Esophagus mucosa (tissue), 1 donor: ENCODE measurements at regions not wholly inside any gene's neighbourhood (a gene's known extent, or its start where the extent isn't known, plus 50 kb on each side); places are given as distances from the start of the nearest gene placed in this dataset.

ENCODE experiments used
- ATAC-seq: fragments of 200-7000 bp; cut with Tn5 transposase; one replicate; pipeline ENCODE4 v1.9.1; 2020
- donor health status: DM: yes; HTN: yes; CAD: no.

DNA sequence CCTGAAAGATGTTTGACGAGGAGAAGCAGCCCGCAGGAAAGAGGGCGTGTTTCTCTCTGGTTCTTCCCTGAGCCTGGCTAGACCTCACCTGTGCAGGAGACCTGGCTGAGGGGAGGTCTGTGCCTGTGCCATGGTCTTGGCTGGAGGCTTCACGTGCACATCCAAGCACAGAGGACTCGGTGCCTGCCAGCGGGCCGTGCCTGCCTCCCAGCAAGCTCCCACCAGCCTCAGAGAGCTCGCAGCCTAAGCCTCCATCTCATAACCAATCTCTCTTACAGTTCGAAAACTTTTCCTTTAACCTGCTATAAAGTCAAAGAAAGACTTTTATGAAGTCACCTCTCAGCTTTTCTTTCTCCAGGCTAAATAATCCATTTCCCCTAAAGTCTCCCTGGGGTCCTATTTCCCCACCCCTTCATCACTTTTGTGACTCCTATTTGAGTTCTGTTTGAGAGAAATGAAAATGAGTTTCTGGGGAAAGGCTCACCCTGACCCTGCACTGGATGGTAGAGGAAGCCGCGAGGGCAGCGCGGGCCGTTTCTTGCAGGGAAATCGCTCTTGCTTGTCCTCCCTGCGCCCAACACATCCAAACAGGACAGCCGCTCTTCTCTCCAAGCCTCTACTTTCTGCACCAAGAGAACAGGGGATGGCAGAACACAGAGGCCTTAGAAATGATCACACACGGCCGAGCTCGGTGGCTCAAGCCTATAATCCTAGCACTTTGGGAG lies 521.0 kb downstream of the SOX11 start:
- ATAC-seq = no peak

DNA sequence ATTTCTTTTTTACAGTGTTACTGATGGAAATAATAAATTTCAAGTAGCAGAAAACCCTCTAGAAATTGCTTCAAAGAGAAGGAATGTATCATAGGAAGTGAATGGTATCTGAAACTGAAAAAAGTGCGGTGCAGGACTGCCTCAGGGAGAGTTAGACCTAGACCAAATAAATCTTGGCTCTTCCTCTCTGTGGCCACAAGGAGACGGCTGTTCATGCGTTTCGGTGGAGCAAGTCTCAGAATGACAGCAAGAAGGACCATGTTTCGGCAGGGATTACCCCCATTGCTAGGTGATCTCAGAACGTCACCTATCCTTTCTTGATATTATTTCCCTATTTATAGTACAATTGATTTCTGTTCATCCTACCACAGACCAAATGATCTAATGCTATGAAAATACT lies 522.3 kb downstream of the SOX11 start:
- no peak for ATAC-seq

DNA sequence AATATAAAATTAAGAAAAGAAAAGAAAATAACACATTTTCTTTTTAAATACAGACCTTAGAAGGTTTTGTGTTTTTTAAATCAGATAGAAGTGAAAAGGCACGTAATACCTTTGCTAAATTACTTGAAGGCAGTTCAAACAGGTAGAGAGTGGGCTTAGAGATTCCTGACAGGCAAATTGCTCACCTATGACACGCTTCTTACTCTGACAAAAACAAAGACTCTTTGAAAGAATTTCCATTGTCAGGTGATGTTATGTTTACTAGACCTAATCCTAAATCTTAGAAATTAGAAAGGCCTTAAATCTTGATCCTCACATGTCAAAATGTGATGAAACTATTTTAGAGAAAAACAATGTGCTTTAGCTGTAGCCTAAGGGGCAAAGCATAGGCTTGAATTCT lies 522.9 kb downstream of the SOX11 start:
- no peak for ATAC-seq

DNA sequence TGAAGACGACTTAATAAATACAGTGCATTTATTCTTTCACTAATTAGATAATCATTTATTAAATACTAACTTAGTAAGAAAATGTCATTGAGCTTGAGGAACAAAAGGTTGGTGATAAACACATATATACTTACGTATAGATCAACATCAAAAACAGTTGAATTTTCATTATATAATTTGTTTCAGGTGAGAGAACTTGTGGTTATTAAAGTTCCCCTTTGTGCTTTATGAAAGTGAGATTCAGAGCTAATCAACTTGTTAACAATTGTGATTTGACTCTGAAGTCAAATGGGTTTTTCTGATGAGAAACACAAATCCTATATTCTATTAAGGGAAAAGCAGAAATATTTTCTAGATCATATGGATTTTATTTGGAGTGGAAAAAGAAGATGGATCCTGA lies 524.0 kb downstream of the SOX11 start:
- no peak for ATAC-seq

DNA sequence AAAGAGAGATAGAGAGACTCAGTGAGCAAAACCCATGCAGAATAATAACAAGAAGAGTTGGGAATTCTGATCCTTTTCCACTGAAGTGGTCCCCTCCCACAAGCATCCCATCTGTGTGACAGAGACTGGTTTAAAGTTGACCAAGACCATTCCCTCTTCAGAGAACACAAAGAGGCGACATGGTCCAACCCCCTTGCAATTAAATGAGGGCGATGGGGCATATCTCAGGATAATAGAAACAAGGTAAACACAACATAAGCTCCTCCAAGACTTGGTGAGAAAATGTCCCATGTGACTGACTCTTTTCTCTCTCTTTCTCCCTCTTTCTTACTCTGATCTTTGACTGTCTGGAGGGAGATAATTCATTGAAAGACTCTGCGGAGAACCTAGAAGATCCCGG lies 526.7 kb downstream of the SOX11 start:
- no peak for ATAC-seq

DNA sequence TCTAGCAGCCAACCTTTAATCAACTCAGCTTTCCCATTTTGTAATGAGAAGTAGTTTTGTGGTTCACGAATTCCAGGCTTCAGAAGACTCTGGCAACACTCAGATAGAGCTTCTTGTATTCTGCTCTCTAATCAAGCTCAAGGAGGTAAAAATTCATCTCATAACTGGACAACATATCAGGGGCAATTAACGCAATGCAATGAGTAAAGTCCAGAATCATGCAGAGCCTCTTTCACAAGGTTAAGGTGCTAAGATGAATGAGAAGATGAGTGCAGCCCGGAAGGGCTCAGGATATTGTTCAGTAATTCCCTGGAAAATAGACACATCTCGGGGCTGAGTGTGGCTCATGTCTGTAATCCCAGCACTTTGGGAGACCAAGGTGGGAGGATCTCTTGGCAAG lies 527.7 kb downstream of the SOX11 start:
- ATAC-seq = no peak

DNA sequence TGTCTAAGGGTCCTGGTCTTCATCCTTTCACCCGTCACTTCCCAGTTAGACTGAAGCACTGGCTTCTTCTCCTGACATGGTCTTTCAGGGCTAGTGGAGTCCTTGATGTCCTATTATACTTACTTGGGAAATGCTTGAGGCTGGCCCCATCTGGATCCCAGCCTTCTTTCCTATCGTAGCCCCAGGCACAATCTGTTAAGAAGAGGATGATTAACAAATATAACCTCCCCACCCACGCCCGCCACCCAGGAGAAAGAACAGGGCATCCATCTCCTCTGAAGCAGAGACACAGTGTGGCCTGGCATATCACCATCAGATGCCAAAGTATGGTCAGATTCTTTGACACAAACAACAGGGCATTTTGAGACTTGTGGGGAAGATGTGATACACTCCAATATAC lies 530.1 kb downstream of the SOX11 start:
- no peak for ATAC-seq

DNA sequence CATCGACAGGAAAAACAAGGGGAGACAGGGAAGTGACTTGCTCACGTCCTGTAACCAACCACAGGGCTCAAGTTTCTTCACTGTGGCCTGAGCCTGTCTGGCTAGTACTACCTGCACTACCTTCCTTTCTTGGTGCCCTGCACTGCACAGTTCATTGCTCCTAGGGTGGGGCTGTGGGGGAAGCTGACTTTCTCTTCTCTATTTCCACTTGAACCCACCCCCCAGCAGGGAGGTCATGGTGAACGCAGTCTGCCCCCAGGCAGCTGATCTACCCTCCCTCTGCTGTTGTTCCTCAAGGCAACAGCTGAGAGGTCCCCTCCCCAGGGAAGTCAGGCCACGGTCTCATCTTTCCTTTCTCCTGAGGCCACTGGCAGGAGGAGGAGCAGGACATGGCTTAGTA lies 532.1 kb downstream of the SOX11 start:
- no peak for ATAC-seq

DNA sequence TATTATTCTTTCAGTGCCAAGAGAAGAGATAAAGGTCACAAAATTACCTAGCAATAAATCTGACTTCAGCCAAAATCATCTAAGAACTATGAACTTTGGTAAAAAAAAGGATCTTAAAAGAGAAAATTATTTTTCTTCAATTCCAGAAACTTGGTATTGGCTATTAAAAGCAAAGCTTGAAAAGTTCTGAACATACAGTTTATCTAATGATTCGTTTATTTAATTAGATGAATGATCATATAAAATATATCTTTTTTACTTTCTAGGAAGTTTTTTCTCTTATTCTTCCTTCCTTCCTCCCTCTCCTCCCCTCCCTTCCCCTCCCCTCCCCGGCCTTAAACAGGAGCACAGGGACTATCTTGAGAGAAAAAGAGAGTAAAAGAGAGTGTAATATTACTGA lies 536.1 kb downstream of the SOX11 start:
- ATAC-seq = no peak

DNA sequence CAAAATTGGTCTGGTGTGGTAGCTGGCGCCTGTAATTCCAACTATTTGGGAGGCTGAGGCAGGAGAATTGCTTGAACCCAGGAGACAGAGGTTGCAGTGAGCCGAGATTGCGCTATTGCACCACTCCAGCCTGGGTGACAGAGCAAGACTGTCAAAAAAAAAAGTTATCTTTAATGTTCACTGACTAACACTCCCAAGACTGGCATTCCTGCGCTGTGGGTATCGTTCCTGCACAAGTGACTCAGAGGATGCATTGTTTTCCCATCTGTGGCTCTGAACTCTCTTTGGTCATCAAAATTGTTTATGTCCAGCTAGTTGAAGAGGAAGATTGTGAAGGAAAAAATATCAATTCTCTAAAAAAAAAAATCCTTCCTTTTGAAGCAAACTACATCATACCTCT lies 539.0 kb downstream of the SOX11 start:
- no peak for ATAC-seq

DNA sequence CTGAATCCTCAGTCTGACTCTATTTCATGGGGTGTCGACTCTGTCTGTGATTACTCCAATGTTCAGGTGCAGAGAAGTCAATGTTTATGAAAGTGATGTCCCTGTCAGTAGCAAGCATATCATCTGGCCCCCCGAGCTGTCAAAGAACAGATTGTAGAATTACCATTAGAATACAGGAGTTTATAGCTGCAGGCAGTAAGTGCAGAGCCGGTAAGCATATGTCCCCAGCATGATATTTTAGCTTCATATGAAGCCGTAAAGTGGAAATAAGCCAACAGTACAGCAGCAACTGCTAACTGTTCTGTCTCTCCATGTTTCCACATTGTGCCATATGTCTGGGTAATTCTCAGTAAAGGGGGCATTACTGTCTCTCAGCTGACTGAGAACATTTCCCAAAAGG lies 541.8 kb downstream of the SOX11 start:
- ATAC-seq = no peak

DNA sequence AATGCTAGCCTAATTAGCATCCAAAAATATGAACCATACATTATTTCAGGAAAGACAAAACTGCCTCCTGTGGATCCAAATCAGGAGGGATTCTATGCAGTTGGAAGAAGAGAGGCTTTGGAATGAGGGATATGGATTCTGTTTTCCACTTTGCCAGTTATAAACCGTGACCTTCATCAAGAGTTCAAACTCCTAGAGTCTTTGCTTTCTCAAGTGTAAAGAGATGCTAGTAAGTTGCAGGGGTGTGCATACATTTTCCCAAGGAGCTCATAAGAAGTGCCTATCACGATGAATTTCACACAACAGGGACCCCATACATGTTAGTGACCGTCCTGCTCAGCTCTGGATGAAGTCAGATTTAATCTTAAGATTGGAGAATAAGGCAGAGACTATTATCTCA lies 542.5 kb downstream of the SOX11 start:
- no peak for ATAC-seq

DNA sequence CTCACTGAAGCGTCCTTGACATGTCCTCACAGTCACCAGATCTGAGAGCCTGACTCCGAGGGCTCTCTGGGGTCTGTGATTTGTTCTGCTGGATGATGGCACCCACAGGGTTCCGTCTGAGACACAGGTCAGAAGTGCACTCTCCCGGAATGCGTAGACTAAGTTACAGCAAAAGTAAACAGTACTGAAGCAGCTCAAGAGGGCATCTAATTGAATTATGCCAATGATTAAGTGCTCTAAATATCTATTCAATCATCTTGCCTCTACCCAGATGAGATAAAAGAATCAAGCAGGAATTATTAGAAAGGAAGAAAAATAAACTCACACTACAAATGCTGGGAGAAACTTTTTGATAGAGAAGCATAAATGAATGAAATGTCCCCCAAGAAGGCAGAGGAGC lies 544.1 kb downstream of the SOX11 start:
- ATAC-seq = no peak

DNA sequence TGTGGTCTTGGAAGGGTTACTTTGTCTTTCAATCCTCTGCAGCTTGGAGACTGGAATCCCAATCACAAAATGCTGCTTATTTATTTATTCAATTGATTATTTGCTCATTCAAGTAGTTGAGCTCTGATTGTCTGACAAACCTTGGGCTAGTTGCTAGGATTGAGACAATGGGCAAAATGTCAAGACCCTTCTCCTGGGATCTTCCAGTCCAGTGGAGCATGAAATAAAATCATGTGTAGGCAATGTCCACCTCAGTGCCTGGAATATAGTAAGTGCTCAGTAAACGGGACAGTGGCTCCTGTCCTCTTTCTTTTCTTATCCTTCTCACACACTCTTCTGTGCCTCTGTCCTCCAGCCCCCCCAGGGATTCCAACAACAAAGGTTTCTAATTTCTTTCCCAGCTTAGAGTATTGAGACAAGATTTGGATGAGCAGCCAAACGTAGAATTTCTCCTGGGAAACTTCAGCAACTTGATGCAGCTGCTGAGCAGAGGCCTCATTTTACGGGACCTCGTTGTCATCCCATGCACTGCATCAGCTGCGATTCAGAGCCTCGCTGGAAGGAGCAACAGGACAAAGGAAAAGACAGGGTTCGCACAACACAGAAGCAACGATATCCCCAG lies 545.0 kb downstream of the SOX11 start:
- ATAC-seq = no peak

DNA sequence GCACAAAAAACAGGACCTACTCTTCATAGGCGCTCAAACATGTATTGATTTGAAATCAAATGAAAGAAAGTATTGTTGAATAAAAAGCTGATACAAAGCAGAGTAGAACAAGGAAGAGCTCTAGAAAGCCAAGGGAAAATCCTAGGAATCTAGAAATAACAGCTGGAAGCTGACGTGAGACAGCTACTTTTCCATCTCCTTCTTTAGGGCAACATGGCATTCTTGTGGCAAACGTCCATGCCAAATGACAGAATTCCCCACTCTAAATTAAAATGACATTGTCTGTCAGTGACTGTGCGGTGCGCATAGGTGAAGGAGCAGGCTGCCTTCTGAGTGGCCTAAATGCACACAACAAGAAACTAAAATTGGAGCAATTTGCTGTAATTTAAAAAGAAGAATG lies 557.4 kb downstream of the SOX11 start:
- ATAC-seq = no peak

DNA sequence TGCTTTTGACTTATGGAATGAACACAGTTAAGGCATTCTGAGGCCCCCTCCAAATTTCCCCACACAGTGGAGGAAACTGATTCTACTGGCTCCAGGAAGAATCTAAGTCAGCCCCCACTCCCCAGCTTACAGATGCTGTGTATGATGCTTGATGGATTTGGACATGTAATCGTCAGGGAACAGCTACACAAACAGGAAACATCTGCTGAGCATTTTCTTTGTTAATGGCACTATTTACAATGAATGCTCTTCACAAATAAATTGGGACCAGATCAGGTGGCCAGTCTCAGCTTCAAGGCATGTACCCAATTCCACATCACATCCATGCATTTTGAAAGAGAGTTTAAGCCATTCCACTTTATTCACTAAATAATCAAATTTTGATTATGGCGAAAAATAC lies 562.3 kb downstream of the SOX11 start:
- no peak for ATAC-seq

DNA sequence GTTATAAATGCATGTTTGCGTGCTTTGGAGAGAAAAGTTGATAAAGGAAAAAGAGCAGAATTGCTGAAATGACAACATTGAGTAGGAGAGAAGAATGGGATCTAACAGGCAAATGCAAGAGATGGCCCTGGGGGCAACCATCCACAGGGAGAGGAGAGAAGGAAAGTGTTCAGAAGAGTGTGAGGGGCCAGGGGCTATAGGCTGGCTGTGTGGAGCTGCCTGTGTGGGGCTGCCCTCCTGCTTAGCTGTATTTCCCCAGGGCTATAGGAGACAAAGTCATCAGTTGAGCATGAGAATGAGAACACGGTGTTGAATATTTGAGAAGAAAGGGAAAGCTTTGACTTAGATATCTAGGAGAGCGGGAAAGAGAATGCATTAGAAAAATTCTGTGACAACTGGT lies 572.0 kb downstream of the SOX11 start:
- ATAC-seq = no peak

DNA sequence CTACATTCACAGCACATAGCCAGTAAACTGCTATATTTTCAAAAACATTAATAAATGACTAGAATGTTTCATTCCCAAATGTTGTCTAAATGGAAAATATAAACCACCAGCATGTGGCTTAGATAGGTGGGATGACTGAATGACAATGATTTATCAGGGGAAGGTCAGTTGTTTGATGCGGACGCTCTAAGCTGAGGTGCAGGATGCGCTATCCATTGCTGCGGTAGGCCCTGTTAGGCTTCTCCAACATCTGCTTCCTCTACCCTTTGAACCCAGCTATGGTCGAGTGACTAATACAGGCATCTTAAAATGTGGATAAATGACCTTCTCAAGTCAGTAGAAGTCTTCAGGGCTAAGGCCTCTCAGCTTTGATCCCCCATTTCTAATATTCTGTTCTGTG lies 584.2 kb downstream of the CMPK2 start:
- ATAC-seq = no peak

DNA sequence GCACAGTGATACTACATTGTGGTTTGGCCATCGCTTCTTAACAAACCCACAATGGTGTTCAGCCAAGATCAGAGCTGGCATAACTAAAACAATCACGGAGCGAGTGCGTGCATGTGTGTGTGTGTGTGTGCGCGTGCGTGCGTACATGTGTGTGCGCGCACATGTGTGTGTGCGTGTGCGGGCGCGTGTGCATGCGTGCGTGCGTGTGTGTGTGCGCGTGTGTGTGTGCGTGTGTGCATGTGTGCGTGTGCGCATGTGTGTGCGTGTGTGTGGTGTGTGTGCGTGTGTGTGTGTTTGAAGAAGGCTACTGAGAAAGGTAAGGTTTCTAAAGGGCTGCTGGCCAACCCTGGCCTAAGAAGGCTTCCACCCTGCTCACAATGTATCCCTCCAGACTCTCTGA lies 582.4 kb downstream of the CMPK2 start:
- no peak for ATAC-seq

DNA sequence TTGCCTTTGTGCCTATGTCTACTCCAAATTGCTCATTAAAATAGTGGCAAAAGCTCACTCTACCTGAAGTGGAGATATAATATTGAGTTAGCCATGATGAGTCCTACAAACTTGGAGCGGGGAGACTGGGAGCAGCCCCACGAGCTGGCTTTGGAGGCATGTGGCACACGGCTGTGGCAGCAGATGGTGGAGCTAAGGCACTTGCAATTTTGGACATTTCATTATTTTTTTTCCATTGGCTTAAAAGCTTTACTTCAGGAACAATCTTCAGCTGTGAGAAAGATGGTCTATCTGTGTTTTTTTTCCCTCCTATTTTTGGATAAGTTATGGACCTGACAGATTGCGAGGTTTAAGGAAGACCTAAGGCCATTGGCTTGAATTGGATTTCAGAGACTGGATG lies 578.3 kb downstream of the CMPK2 start:
- no peak for ATAC-seq

DNA sequence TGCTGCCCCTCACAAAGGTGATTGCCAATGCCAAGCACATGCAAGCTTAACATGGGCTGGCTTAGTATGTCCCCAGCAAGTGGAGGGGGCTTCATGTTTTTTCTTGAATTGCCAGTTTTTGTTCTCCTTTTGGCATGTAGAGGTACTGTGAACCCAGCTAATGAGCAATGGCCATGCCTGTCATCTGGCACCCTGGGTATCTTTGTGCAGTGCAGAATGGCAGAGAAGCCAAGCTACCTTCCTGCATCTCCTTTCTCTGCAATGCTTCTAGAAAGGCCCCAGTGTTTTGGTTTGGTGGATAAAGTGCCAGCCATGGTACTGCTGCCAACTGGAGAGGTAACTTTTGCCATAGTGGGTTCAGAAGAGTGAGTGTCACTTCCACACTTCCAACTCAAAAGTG lies 576.9 kb downstream of the CMPK2 start:
- ATAC-seq = no peak

DNA sequence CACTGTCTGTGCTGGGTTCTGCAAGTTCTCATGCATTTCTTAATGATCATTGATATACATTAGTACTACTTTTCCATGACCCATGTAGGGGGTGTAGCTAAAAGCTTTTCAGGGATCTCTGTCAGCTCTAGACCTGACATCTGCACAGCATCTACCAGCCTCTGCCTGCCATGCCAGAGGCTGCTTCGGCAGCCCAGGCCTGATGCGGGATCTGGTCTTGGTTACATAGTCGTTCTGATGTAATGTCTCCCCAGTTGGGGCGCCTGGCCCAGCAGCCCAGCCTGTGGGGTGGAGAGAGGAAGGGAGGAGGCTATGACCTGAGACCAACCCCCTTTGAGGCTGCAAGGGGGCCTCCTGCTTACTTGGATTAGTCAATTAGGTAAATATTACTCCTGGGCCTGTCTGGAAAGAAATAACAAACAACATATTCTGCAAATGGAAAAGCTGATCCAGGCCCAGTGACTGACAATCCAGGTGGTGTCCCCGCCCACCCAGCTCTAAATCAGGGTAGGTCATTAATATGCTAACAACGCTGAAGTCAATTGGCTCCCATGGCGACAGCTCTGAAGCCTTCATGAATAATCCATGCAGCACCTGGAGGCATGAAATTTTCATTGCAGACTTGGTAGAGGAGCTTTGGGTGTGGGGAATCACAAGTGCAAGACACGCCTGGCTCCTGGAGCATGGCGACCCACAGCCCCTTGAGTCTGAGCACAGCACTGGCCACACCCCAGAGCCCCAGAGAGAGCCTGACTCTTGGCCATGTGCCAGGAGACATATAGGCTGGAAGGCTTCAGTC lies 575.3 kb downstream of the CMPK2 start:
- ATAC-seq = no peak

DNA sequence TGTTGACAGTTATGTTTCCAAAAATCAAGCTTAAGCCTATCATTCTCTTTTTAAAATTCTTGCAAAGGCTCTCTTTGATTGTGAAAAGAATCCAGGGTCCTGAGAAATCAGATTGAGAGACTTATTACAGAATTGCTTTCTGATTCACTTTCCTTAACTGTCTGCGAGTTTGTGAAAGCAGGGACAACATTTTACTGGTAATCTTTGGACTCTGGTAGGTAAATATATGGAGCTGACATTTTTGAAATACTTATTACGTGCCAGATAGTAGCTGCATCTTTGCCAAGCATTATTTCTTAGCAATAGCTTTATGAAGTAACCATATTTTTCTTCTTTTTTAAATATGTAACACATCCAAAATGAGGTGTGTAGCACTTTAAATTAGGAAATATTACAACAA lies 570.9 kb downstream of the CMPK2 start:
- ATAC-seq = no peak

DNA sequence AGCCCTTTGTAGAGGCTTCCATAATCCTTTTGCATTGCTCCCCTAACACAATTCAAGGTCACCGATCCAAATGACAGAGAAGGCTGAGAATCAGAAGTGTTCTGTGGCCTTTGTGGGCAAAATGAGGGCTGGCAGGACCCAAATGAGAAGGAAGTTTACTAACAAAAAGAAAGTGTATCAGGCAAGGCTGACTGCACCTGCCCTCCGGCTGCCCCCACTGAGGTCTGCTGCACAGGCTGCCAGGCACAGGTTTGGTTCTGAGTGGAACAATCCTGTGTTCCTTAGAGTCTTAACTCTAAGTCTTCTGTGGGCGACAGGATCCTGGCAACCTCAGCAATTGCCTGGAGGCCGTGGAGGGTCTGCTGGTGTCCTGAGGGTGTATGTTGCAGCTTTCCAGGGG lies 568.5 kb downstream of the CMPK2 start:
- no peak for ATAC-seq
